SU-DHL-6 (cell line): ENCODE measurements at regions not wholly inside any gene's neighbourhood (a gene's known extent, or its start where the extent isn't known, plus 50 kb on each side); places are given as distances from the start of the nearest gene placed in this dataset.
"Not testable (repeated sequence)": the region's sequence is repeated elsewhere in the genome, so short reads cannot be mapped to it uniquely, and the experiment has no call there.

Source experiments
- H2AFZ ChIP-seq: fragments of 200-600 bp; sonication (generic); 2 replicates; pipeline ENCODE4 v1.6.1; 2014; ENCODE audit warnings: low read depth, mild to moderate bottlenecking, moderate library complexity, mixed read lengths, antibody characterized with exemption, low read length; ENCODE audit not compliant: severe bottlenecking
- H3F3A ChIP-seq: fragments of 200-600 bp; shearing (Covaris generic); 2 replicates; pipeline ENCODE4 v1.6.0; 2016; ENCODE audit warnings: antibody characterized with exemption, mild to moderate bottlenecking; ENCODE audit not compliant: insufficient read depth
- H3K27ac ChIP-seq: fragments of 200-600 bp; sonication (generic); 2 replicates; pipeline ENCODE4 v1.5.1; 2016; ENCODE audit warnings: low read depth, mild to moderate bottlenecking, low read length, moderate library complexity, mixed read lengths
- H3K27me3 ChIP-seq: fragments of 200-600 bp; sonication (generic), shearing (Covaris generic); 2 replicates; pipeline ENCODE4 v1.6.0; 2014; ENCODE audit warnings: mild to moderate bottlenecking, low read length
- H3K36me3 ChIP-seq: fragments of 200-600 bp; sonication (generic); 2 replicates; pipeline ENCODE4 v1.6.1; 2014; ENCODE audit warnings: mild to moderate bottlenecking, low read length, mixed read lengths
- H3K4me2 ChIP-seq: fragments of 300-600, 200-600 bp; shearing (Covaris generic), sonication (generic); 2 replicates; pipeline ENCODE4 v1.6.0; 2014; ENCODE audit warnings: low read length, low read depth, mild to moderate bottlenecking; ENCODE audit not compliant: poor library complexity, severe bottlenecking
- H3K4me3 ChIP-seq: fragments of 200-600 bp; sonication (generic); 2 replicates; pipeline ENCODE4 v1.5.1; 2014; ENCODE audit warnings: antibody characterized with exemption, low read length, mild to moderate bottlenecking, mixed read lengths; ENCODE audit not compliant: insufficient read depth, poor library complexity, severe bottlenecking
- H3K79me2 ChIP-seq: fragments of 200-600 bp; sonication (generic); 2 replicates; pipeline ENCODE4 v1.6.1; 2014; ENCODE audit warnings: mild to moderate bottlenecking, low read length, moderate library complexity; ENCODE audit not compliant: insufficient read depth
- H3K9ac ChIP-seq: fragments of 200-600 bp; sonication (generic); 2 replicates; pipeline ENCODE4 v1.7.0; 2014; ENCODE audit warnings: mild to moderate bottlenecking, low read length
- H3K9me2 ChIP-seq: fragments of 200-600 bp; sonication (generic); replicated peaks from 2 replicates; pipeline ENCODE4 v1.6.1; 2014; ENCODE audit warnings: low read length; ENCODE audit not compliant: insufficient read depth
- H3K9me3 ChIP-seq: fragments of 200-600 bp; sonication (generic); 2 replicates; pipeline ENCODE4 v1.6.1; 2014; ENCODE audit warnings: low read length, mixed read lengths; ENCODE audit not compliant: insufficient read depth
- H4K20me1 ChIP-seq: fragments of 200-600 bp; sonication (generic); 2 replicates; pipeline ENCODE4 v1.6.1; 2014; ENCODE audit warnings: low read depth, mild to moderate bottlenecking, antibody characterized with exemption, low read length, moderate library complexity, mixed read lengths
- CTCF ChIP-seq: fragments of 200-600 bp; sonication (generic); IDR thresholded peaks from one replicate; pipeline ENCODE4 v1.5.1; 2017; ENCODE audit warnings: antibody characterized with exemption, mild to moderate bottlenecking, low read length, moderate library complexity; ENCODE audit not compliant: insufficient read depth, poor library complexity, severe bottlenecking
- EZH2phosphoT487 ChIP-seq: fragments of 200-600 bp; sonication (generic), shearing (Covaris generic); conservative IDR thresholded peaks from 2 replicates; pipeline ENCODE4 v1.6.1; 2018; ENCODE audit warnings: mild to moderate bottlenecking, antibody characterized with exemption, low read length, moderate library complexity, mixed read lengths

- Histone ChIP-seq H3F3A (no peaks in the 10 kb centered on the region), H3K9me3 (no peaks in the 10 kb centered on the region), H4K20me1 (no peaks in the 10 kb centered on the region), H3K4me2 (no peak overlapping the region), H3K27me3 (no peaks in the 10 kb centered on the region), H2AFZ (no peak overlapping the region), H3K9me2 (no peaks in the 10 kb centered on the region), H3K4me3 (no peak overlapping the region), H3K36me3 (no peaks in the 10 kb centered on the region), H3K27ac (no peak overlapping the region), H3K9ac (no peak overlapping the region), H3K79me2 (no peaks in the 10 kb centered on the region)
- TF ChIP-seq CTCF (no peak), EZH2phosphoT487 (no peak)
Measured at GRCh38 chr4:133268205-133268604, 119.1 kb downstream of the PCDH10 start.

GRCh38 chr4:133267506-133267905 lies 118.4 kb downstream of the PCDH10 start:
- not testable (repeated sequence) for H3F3A ChIP-seq, H3K36me3 ChIP-seq, H3K4me2 ChIP-seq, H3K27ac ChIP-seq, H3K9ac ChIP-seq, H2AFZ ChIP-seq, H3K79me2 ChIP-seq, H3K27me3 ChIP-seq, H3K4me3 ChIP-seq, H3K9me3 ChIP-seq, H4K20me1 ChIP-seq, H3K9me2 ChIP-seq

GRCh38 chr4:133266966-133267365 lies 117.9 kb downstream of the PCDH10 start:
- not testable (repeated sequence) for H3K36me3 ChIP-seq, H4K20me1 ChIP-seq, H3K4me2 ChIP-seq, H3K79me2 ChIP-seq, H3K27ac ChIP-seq, H3K9me2 ChIP-seq, H3K4me3 ChIP-seq, H3K27me3 ChIP-seq, H2AFZ ChIP-seq, H3K9ac ChIP-seq, H3K9me3 ChIP-seq, H3F3A ChIP-seq

GRCh38 chr4:133264251-133264650 lies 115.2 kb downstream of the PCDH10 start:
- H4K20me1 ChIP-seq, result not testable (repeated sequence)

GRCh38 chr4:133263104-133263503 lies 114.0 kb downstream of the PCDH10 start:
- H3K36me3 ChIP-seq, result no peaks in the 10 kb centered on the region
- H3F3A ChIP-seq, result no peaks in the 10 kb centered on the region
- no peak overlapping the region for H2AFZ ChIP-seq
- H4K20me1 ChIP-seq, result no peaks in the 10 kb centered on the region
- no peaks in the 10 kb centered on the region for H3K9me3 ChIP-seq
- no peak for TF ChIP-seq EZH2phosphoT487
- no peak for TF ChIP-seq CTCF
- H3K9me2 ChIP-seq, result no peaks in the 10 kb centered on the region
- H3K27ac ChIP-seq, result no peak overlapping the region
- H3K79me2 ChIP-seq, result no peaks in the 10 kb centered on the region
- H3K4me3 ChIP-seq, result no peak overlapping the region
- no peaks in the 10 kb centered on the region for H3K27me3 ChIP-seq
- no peak overlapping the region for H3K4me2 ChIP-seq
- H3K9ac ChIP-seq, result no peak overlapping the region

More at GRCh38 chr4:133264251-133264650, 115.2 kb downstream of the PCDH10 start:
- not testable (repeated sequence) for H3F3A ChIP-seq, H3K4me2 ChIP-seq, H3K9ac ChIP-seq, H3K4me3 ChIP-seq, H2AFZ ChIP-seq, H3K9me3 ChIP-seq, H3K36me3 ChIP-seq, H3K79me2 ChIP-seq, H3K27ac ChIP-seq, H3K27me3 ChIP-seq, H3K9me2 ChIP-seq
